Ectodermal cell (in vitro differentiated cells): ENCODE measurements at regions not wholly inside any gene's neighbourhood (a gene's known extent, or its start where the extent isn't known, plus 50 kb on each side); places are given as distances from the start of the nearest gene placed in this dataset.

Source experiments
- H3K27ac ChIP-seq: 2 replicates; pipeline ENCODE4 v1.7.0; 2013; ENCODE audit warnings: mild to moderate bottlenecking, low read depth, low read length; ENCODE audit not compliant: insufficient read depth, poor library complexity, severe bottlenecking
- H3K27me3 ChIP-seq: 2 replicates; pipeline ENCODE4 v1.7.0; 2013; ENCODE audit warnings: mild to moderate bottlenecking, low read length; ENCODE audit not compliant: insufficient read depth, control insufficient read depth, poor library complexity, severe bottlenecking
- H3K36me3 ChIP-seq: one replicate; pipeline ENCODE4 v1.7.0; 2013; ENCODE audit warnings: low read length; ENCODE audit not compliant: control insufficient read depth, insufficient read depth
- H3K4me1 ChIP-seq: one replicate; pipeline ENCODE4 v1.7.0; 2013; ENCODE audit warnings: low read length; ENCODE audit not compliant: control insufficient read depth, insufficient read depth
- H3K4me3 ChIP-seq: 2 replicates; pipeline ENCODE4 v1.7.0; 2013; ENCODE audit warnings: low read depth, low read length, control low read depth; ENCODE audit not compliant: insufficient read depth
- H3K9me3 ChIP-seq: 2 replicates; pipeline ENCODE4 v1.7.0; 2013; ENCODE audit warnings: mild to moderate bottlenecking, low read length, moderate library complexity; ENCODE audit not compliant: control insufficient read depth
- WGBS, 2 experiments: methylation state at CpG; one replicate each; pipeline ENCODE4 v1.1.7; 2013; ENCODE audit warnings: missing lambda C conversion rate in 2 of 2; 5-methylcytosine and 5-hydroxymethylcytosine counted together

- Histone ChIP-seq H3K27ac (no peak overlapping the region), H3K27me3 (no peaks in the 10 kb centered on the region), H3K4me1 (no peaks in the 10 kb centered on the region), H3K9me3 (no peaks in the 10 kb centered on the region), H3K36me3 (no peaks in the 10 kb centered on the region), H3K4me3 (no peak overlapping the region)
- 75 to 95% methylated on average over 1 of the region's 2 CpGs for WGBS, 2 experiments
These were observed 51.6 kb upstream of the DEUP1 start for GRCh38 chr11:93278976-93279375.

GRCh38 chr11:93279851-93280347, 50.6 kb upstream of the DEUP1 start:
- WGBS, 2 experiments = 93 to 100% methylated on average over 1 of the region's 1 CpG
- no peak overlapping the region for H3K4me3 ChIP-seq
- no peaks in the 10 kb centered on the region for H3K4me1 ChIP-seq
- H3K36me3 ChIP-seq = no peaks in the 10 kb centered on the region
- no peak overlapping the region for H3K27ac ChIP-seq
- no peaks in the 10 kb centered on the region for H3K9me3 ChIP-seq
- no peaks in the 10 kb centered on the region for H3K27me3 ChIP-seq
